PC-9 (cell line): ENCODE measurements at regions not wholly inside any gene's neighbourhood (a gene's known extent, or its start where the extent isn't known, plus 50 kb on each side); places are given as distances from the start of the nearest gene placed in this dataset.

ENCODE experiments used
- BruUV-seq: library from RNA; stranded (reverse); fragments of 400-500 nt; replicated peaks from 2 replicates; lab custom pipeline; 2021; lab: Mats Ljungman, UMichigan
- CTCF ChIA-PET: fragments of 300-600 bp; sonication (Branson Sonifier 250); formaldehyde crosslinking; loops from one replicate; lab custom pipeline; 2022; ENCODE audit warnings: antibody characterized with exemption; lab: Charles Lee
- POLR2A ChIA-PET: fragments of 300-600 bp; sonication (Branson Sonifier 250); formaldehyde crosslinking; loops from one replicate; lab custom pipeline; 2022; ENCODE audit warnings: antibody characterized with exemption; ENCODE audit not compliant: unreplicated experiment; lab: Charles Lee
- DNase-seq, 2 experiments: peaks; one replicate each; pipeline versions ENCODE4 v3.0.0 to v3.0.0-alpha.2; 2015 to 2022; ENCODE audit warnings: mixed read lengths in 1 of 2
- H2AFZ ChIP-seq: fragments of 200-600 bp; sonication (generic); 2 replicates; pipeline ENCODE4 v1.8.1; 2017; ENCODE audit warnings: antibody characterized with exemption
- H3F3A ChIP-seq: fragments of 200-600 bp; sonication (generic); 2 replicates; pipeline ENCODE4 v1.8.1; 2017; ENCODE audit warnings: antibody characterized with exemption, mild to moderate bottlenecking, low read depth; ENCODE audit not compliant: insufficient read depth
- H3K27ac ChIP-seq: fragments of 200-600 bp; sonication (generic); 2 replicates; pipeline ENCODE4 v1.6.1; 2016; ENCODE audit warnings: mixed run types
- H3K27me3 ChIP-seq: fragments of 200-600 bp; sonication (generic); 2 replicates; pipeline ENCODE4 v1.6.1; 2016; ENCODE audit warnings: low read depth, mixed run types; ENCODE audit not compliant: insufficient read depth
- H3K36me3 ChIP-seq: fragments of 200-600 bp; sonication (generic); 2 replicates; pipeline ENCODE4 v1.6.1; 2016; ENCODE audit warnings: low read depth, mixed run types
- H3K4me1 ChIP-seq: fragments of 200-600 bp; sonication (generic); replicated peaks from 2 replicates; pipeline ENCODE4 v1.6.1; 2016; ENCODE audit warnings: mixed run types; ENCODE audit not compliant: insufficient read depth
- H3K4me2 ChIP-seq: fragments of 200-600 bp; sonication (generic); 2 replicates; pipeline ENCODE4 v1.6.1; 2017; ENCODE audit warnings: mixed run types
- H3K4me3 ChIP-seq: fragments of 200-600 bp; sonication (generic); 2 replicates; pipeline ENCODE4 v1.6.1; 2016; ENCODE audit warnings: mixed run types
- H3K79me2 ChIP-seq: fragments of 200-600 bp; sonication (generic); 2 replicates; pipeline ENCODE4 v1.6.1; 2017; ENCODE audit warnings: low read depth, mixed run types
- H3K9me2 ChIP-seq: fragments of 200-600 bp; sonication (generic); 2 replicates; pipeline ENCODE4 v1.8.1; 2017; ENCODE audit warnings: mild to moderate bottlenecking; ENCODE audit not compliant: insufficient read depth
- H3K9me3 ChIP-seq: fragments of 200-600 bp; sonication (generic); 2 replicates; pipeline ENCODE4 v1.8.1; 2016; ENCODE audit warnings: low read depth; ENCODE audit not compliant: insufficient read depth
- H4K20me1 ChIP-seq: fragments of 200-600 bp; sonication (generic); 2 replicates; pipeline ENCODE4 v1.8.1; 2017; ENCODE audit not compliant: insufficient read depth
- CTCF ChIP-seq: fragments of 200-600 bp; sonication (generic); conservative IDR thresholded peaks from 2 replicates; pipeline ENCODE4 v1.6.1; 2017; ENCODE audit warnings: mixed run types, antibody characterized with exemption, mild to moderate bottlenecking, moderate library complexity
- EZH2 ChIP-seq: fragments of 200-600 bp; sonication (generic); IDR thresholded peaks from 2 replicates; pipeline ENCODE4 v1.8.0; 2017; ENCODE audit warnings: antibody characterized with exemption, low read depth
- intact Hi-C: fragments of 100-400 bp; cut with micrococcal nuclease; formaldehyde crosslinking; loops from one replicate; pipeline ENCODE4 v1.10.0; 2022; ENCODE audit not compliant: unreplicated experiment

DNA sequence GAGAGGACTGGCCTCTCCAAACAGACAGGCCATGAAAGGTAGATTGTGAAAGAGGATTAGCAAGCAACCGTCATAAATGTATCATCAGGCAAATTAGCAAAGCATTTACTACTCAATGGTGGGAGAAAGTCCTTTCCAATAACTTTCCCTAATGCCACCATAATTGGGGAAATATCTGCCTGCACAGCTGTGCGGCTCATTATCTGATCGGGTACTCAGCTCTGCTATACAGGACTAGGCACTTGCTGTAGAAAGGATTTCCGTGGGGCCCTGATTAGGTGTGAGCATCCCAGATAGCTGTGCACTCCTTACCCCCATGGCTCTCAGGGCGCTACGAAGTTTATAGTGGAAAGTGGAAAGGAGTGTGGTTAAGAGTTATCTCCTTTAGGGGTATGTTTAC is 309.7 kb upstream of the PLET1 start:
- Histone ChIP-seq H3K36me3 (no peaks in the 10 kb centered on the region), H3K4me2 (no peak overlapping the region), H3K4me3 (no peak overlapping the region), H2AFZ (no peak overlapping the region), H3K4me1 (no peaks in the 10 kb centered on the region), H3K27me3 (no peaks in the 10 kb centered on the region), H3F3A (no peaks in the 10 kb centered on the region), H3K9me3 (no peaks in the 10 kb centered on the region), H3K27ac (no peak overlapping the region), H3K9me2 (no peaks in the 10 kb centered on the region), H4K20me1 (no peaks in the 10 kb centered on the region), H3K79me2 (no peaks in the 10 kb centered on the region)
- TF ChIP-seq EZH2 (no peak), CTCF (no peak)
- no peak for DNase-seq
- intact Hi-C loops: no loop called here
- ChIA-PET CTCF (no interaction called here), POLR2A (no interaction called here)
- no TSS peak for BruUV-seq

DNA sequence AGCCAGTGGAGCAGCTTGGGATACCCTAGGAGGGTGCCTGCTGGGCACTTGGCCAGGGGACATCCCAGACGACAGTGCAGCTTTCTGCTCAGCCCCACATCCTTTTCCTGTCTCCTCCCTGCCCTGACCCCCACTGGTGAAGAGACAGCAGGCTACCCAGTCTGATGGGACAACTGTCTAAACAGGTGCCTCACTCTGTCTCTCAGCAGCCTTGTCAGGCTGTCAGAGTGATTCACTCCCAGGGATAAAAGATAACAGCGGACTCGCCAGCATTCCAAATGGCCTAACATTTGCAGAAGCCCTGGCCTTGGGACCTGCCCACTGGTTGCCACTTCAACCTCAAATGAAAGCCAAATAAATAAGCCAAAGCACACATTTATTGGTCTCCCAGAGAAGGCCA is 318.6 kb upstream of the PLET1 start:
- Histone ChIP-seq H3F3A (no peaks in the 10 kb centered on the region), H3K27ac (no peak overlapping the region), H2AFZ (no peak overlapping the region), H3K79me2 (no peaks in the 10 kb centered on the region), H3K36me3 (no peaks in the 10 kb centered on the region), H3K4me1 (no peaks in the 10 kb centered on the region), H3K4me2 (no peak overlapping the region), H3K27me3 (no peaks in the 10 kb centered on the region), H3K9me3 (0 out of 2 replicates have a peak, but pooled peaks cover 3% of the 10 kb centered on the region), H3K4me3 (no peak overlapping the region), H4K20me1 (no peaks in the 10 kb centered on the region), H3K9me2 (no peaks in the 10 kb centered on the region)
- intact Hi-C loops: no loop called here
- TF ChIP-seq CTCF (no peak), EZH2 (no peak)
- DNase-seq: no peak
- ChIA-PET CTCF (no interaction called here), POLR2A (no interaction called here)
- BruUV-seq: no TSS peak

GRCh38 chr11:112580864-112581263 is 320.2 kb upstream of the PLET1 start:
- Histone ChIP-seq H3K9me3 (0 out of 2 replicates have a peak, but pooled peaks cover 3% of the 10 kb centered on the region), H3K4me3 (no peak overlapping the region), H3K4me1 (peaks cover 5% of the 10 kb centered on the region; the same call in 1 of the 2 replicates), H3K79me2 (no peaks in the 10 kb centered on the region), H3K9me2 (no peaks in the 10 kb centered on the region), H3K36me3 (no peaks in the 10 kb centered on the region), H3K4me2 (no peak overlapping the region), H3K27me3 (no peaks in the 10 kb centered on the region), H4K20me1 (no peaks in the 10 kb centered on the region), H3K27ac (no peak overlapping the region), H2AFZ (no peak overlapping the region), H3F3A (no peaks in the 10 kb centered on the region)
- POLR2A ChIA-PET: no interaction called here
- BruUV-seq: no TSS peak
- intact Hi-C loops: loop anchor here (10.0 kb wide), 1 partner anchor 356 kb away; the partner anchor contains the start of gene PTS
- no peak for DNase-seq
- TF ChIP-seq EZH2 (no peak), CTCF (no peak)
- CTCF ChIA-PET: no interaction called here
